Stimulated activated effector memory CD8-positive, alpha-beta T cell treated with anti-CD3 and anti-CD28 coated beads, Interleukin-12 subunit alpha, Interleukin-12 subunit beta, amount 100 ng/mL, for 72 hours (primary cell): ENCODE measurements at regions not wholly inside any gene's neighbourhood (a gene's known extent, or its start where the extent isn't known, plus 50 kb on each side); places are given as distances from the start of the nearest gene placed in this dataset.
"Not testable (repeated sequence)": the region's sequence is repeated elsewhere in the genome, so short reads cannot be mapped to it uniquely, and the experiment has no call there.

Source experiments
- ATAC-seq: fragments of 150-1000 bp; cut with Tn5 transposase; 2 replicates; pipeline ENCODE4 v1.10.0; 2021
- DNase-seq, 2 donors: peaks; one replicate each; pipeline ENCODE4 v3.0.0; 2021 to 2022; ENCODE audit warnings: low spot score in 2 of 2
- H3K27ac Mint-ChIP-seq: one replicate; pipeline ENCODE4 v1.8.0; 2022; ENCODE audit warnings: mild to moderate bottlenecking, mixed read lengths
- H3K36me3 Mint-ChIP-seq: one replicate; pipeline ENCODE4 v1.8.0; 2022; ENCODE audit warnings: mild to moderate bottlenecking, mixed read lengths
- H3K4me1 Mint-ChIP-seq: one replicate; pipeline ENCODE4 v1.8.0; 2022; ENCODE audit warnings: mixed read lengths
- H3K4me3 Mint-ChIP-seq: one replicate; pipeline ENCODE4 v1.8.0; 2022; ENCODE audit warnings: mild to moderate bottlenecking, mixed read lengths
- H3K9me3 Mint-ChIP-seq: one replicate; pipeline ENCODE4 v1.8.0; 2022; ENCODE audit warnings: mixed read lengths

DNA sequence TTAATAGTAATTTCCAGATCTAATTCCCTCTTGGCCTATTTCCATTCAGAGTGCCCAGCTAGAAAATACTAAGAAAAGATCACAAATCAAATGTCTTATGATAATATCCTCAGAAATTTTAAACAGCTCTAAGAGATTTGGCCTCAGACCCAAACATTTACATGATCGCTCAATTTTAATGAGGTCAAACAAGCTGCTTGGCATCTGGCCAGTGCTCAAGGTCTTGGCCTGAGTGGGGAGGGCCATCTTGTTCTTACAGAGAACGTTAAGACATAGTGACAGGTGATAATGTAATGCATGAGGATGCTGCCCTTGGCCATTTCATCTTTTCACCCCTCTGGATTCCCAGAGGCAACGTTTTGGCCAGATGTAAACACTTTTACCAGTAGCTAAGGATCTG, 159.2 kb upstream of the SLC7A11 start:
- no peak for DNase-seq
- no peak for ATAC-seq
- no peak overlapping the region for H3K27ac Mint-ChIP-seq
- peaks cover 3% of the 10 kb centered on the region for H3K9me3 Mint-ChIP-seq
- no peaks in the 10 kb centered on the region for H3K36me3 Mint-ChIP-seq
- H3K4me1 Mint-ChIP-seq: no peaks in the 10 kb centered on the region
- H3K4me3 Mint-ChIP-seq: no peak overlapping the region

DNA sequence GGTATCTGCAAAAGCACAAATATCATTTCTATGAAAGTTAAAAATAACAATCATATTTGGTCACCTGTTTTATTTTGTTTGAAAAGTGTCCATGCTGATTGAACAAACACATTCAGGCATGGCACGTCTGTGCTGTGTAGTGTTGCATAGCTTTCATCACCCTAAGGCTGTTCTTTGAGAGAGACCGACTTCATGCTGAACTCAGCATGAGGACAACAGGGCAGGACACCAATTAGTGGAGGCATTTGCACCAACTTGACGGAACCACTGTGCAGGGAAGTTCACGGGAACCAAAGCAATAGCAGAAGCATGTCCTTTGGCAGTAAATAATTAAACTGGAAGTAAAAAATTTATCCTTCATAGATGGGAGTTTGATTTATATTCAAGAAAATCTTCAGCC, 158.4 kb upstream of the SLC7A11 start:
- DNase-seq: no peak
- H3K9me3 Mint-ChIP-seq: no peaks in the 10 kb centered on the region
- no peaks in the 10 kb centered on the region for H3K36me3 Mint-ChIP-seq
- no peak overlapping the region for H3K27ac Mint-ChIP-seq
- no peak overlapping the region for H3K4me3 Mint-ChIP-seq
- no peaks in the 10 kb centered on the region for H3K4me1 Mint-ChIP-seq
- ATAC-seq: no peak

DNA sequence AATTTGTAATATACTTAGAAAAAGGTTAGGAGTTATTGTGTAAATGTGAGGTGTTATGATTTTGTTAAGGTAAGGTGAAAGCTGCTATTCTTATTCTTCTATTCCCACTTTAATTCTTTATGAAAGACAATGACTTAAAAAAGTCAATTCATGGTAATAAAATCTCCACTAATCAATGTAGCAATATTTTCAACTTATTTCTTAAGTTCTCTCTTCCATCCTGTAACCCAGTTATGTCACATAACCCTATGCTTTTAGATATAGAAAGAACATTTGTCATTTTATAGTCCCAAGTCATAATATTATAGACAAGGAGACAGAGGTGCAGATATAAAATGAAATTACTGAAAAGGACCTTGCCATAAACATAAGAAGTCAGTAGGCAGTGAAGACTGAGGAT, 157.9 kb upstream of the SLC7A11 start:
- no peak for DNase-seq
- no peak overlapping the region for H3K27ac Mint-ChIP-seq
- no peaks in the 10 kb centered on the region for H3K36me3 Mint-ChIP-seq
- no peak for ATAC-seq
- H3K4me3 Mint-ChIP-seq: no peak overlapping the region
- no peaks in the 10 kb centered on the region for H3K9me3 Mint-ChIP-seq
- H3K4me1 Mint-ChIP-seq: no peaks in the 10 kb centered on the region

DNA sequence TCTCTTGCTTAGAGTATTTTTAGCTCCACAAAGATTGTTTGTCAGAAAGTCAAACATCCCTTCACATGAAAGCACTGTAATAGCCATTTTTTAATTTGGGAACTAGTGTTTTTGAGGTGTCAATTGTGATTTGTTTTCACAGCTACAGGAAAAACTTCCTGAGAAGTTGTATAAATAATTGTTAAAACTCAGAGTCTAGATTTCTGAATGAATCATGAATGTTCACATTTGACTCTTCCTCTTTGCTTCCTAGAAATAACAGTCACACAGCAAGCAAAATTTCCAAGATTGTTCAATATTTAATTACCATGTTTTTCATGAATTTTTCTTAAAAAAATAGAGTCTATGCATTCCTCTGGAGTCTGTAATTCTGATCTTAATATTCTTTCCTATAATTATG, 156.9 kb upstream of the SLC7A11 start:
- Mint-ChIP-seq H3K27ac (no peak overlapping the region), H3K4me1 (no peaks in the 10 kb centered on the region), H3K9me3 (no peaks in the 10 kb centered on the region), H3K36me3 (no peaks in the 10 kb centered on the region), H3K4me3 (no peak overlapping the region)
- no peak for DNase-seq
- no peak for ATAC-seq

DNA sequence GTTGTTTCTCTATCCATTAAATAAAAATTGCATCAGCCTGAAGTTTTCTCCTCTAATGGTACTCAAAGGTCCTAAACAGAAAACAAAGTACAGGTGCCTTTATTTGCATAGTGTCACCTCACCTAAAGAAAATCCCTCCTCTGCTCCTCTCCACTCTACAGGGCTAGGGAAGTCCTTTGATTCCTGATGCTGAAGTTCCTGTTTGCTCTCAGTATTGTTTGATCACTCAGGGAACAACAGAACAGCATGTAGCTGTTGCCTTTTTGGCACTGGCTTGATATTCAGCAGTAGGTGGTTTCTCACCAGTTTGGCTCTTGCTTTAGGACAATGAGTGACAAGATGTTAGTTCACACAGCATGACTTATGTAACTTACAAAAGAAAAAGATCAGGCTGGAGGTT, 156.2 kb upstream of the SLC7A11 start:
- no peak overlapping the region for H3K4me3 Mint-ChIP-seq
- no peaks in the 10 kb centered on the region for H3K9me3 Mint-ChIP-seq
- no peak overlapping the region for H3K27ac Mint-ChIP-seq
- no peak for DNase-seq
- H3K4me1 Mint-ChIP-seq: no peaks in the 10 kb centered on the region
- no peak for ATAC-seq
- H3K36me3 Mint-ChIP-seq: no peaks in the 10 kb centered on the region

DNA sequence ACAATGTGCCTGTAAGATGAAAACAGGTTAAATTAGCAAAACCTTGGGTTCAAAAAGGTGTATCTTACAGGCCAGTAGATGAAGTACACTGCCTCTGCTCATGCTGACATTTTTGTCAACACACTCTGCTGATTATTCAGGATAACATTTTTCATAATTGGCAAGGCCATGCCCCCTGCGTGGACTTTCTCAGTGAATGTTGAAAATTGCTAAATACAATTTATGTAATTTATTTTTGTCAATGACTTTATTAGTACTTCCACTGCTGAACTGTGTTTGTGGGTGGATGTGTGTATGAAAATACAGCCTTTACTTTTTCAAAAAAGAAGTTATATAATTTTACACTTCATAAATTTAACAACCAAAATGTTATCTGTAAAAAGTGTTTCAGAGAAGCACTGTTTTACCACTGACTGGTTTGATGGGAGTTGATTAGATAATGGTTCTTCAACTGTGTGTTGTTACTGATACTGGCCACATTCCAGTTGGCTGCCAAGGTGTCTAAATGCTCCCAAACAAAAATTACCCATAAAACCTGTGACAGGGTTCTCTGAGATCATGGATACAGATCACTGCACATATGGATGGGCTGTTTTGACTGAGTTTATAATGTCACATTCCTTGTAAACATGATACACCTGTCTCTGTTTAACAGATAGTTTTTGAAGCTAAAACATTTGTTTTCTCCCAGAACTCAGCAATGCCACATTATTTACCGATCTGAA, 151.9 kb upstream of the SLC7A11 start:
- Mint-ChIP-seq H3K9me3 (peaks cover 9% of the 10 kb centered on the region), H3K4me3 (no peak overlapping the region), H3K27ac (no peak overlapping the region), H3K4me1 (no peaks in the 10 kb centered on the region), H3K36me3 (no peaks in the 10 kb centered on the region)
- DNase-seq: no peak
- ATAC-seq: no peak

DNA sequence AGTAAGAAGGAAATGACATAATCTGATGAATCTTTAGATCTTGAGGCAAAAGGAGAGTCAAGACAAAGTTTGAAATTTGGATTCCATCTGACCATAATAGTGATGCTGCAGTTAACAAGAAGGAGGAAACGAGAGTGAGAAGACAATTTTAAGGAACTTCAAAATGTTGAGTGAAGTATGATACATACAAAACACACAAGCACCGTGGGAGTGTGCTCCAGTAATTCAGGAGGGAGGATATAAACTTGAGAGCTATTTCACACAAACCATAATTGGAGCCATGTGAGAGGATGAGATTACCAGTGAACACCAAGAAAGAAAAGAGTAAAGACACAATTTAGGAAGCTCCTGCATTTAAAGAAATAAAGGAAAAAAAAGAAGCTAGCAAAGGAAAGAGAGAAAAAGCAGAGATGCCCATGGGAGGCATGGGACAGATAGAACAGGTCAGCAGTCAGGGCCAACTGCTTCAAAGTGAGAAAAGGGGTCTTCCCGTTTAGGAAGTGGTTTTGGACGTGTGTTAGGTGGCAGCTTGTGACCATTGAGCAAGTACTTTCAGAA, 150.7 kb upstream of the SLC7A11 start:
- H3K4me1 Mint-ChIP-seq: no peaks in the 10 kb centered on the region
- no peak overlapping the region for H3K27ac Mint-ChIP-seq
- H3K36me3 Mint-ChIP-seq: no peaks in the 10 kb centered on the region
- ATAC-seq (no peak), DNase-seq (no peak)
- no peak overlapping the region for H3K4me3 Mint-ChIP-seq
- H3K9me3 Mint-ChIP-seq: peaks cover 11% of the 10 kb centered on the region

DNA sequence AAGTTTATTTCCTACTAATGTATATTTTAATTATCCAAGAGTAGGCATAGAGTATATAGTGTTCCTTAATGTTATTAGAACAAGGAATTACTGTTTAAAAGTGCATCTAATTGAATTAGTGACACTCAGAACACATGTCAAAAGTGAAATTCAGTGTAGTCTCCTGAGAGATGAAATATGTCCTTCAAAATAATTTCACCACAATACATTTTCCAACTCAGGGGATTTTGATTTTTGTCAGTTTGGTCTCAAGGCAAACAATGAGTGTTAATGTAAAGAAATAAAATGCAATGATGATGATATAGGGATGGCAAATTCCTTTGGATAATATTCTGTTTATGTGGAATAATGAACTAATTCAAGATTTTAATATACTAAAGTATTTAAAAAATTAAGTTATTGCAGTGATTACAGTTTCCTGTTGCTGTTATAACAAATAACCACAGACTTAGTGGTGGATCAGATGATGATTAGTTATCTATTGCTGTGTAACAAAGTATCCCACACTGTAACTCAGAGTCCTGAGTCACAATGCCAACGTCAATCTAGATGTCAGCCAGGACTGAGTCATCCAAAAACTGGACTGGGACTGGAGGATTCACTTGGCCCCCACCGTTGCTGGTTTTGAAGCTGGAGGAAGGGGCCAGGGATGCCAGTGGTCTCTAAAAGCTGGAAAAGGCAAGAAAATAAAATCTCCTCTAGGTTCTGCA, 148.0 kb upstream of the SLC7A11 start:
- Mint-ChIP-seq H3K9me3 (peaks cover 11% of the 10 kb centered on the region), H3K36me3 (no peaks in the 10 kb centered on the region), H3K4me1 (no peaks in the 10 kb centered on the region), H3K27ac (no peak overlapping the region), H3K4me3 (no peak overlapping the region)
- ATAC-seq (no peak), DNase-seq (no peak)

DNA sequence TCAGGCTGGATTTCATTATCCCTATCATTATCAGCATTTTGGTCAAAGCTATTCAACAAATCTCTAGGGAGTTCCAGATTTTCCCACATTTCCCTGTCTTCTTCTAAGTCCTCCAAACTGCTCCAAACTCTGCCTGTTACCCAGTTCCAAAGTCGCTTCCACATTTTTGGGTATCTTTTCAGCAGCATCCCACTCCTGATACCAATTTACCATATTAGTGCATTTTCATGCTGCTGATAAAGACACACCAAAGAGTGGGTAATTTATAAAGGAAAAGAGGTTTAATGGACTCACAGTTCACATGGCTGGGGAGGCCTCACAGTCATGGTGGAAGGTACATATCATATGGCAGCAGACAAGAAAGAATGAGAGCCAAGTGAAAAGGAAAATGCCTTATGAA, 132.8 kb upstream of the SLC7A11 start:
- no peaks in the 10 kb centered on the region for H3K4me1 Mint-ChIP-seq
- DNase-seq (no peak), ATAC-seq (no peak)
- peaks cover 16% of the 10 kb centered on the region for H3K9me3 Mint-ChIP-seq
- H3K27ac Mint-ChIP-seq: no peak overlapping the region
- H3K36me3 Mint-ChIP-seq: no peaks in the 10 kb centered on the region
- no peak overlapping the region for H3K4me3 Mint-ChIP-seq

DNA sequence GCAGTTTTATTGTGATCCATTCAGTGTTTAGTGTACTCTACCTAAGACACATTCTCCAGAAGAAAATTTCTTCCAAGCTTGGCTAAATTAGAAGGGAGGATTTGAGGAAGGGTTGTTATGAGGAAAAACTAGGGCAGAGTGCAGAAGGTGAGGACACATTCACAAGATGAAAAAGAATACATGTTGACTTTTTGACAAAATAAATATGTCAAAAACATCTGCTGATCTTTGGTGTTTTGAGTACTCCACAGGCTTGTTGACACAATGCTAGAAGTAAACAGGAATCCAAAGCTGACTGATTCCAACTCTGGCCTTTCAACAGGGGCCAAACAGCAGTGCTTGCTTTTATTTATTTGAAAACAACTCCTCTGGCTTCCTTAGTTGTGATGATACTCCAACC, 125.8 kb upstream of the SLC7A11 start:
- no peak overlapping the region for H3K27ac Mint-ChIP-seq
- no peak overlapping the region for H3K4me3 Mint-ChIP-seq
- DNase-seq (no peak), ATAC-seq (no peak)
- no peaks in the 10 kb centered on the region for H3K36me3 Mint-ChIP-seq
- peaks cover 7% of the 10 kb centered on the region for H3K9me3 Mint-ChIP-seq
- no peaks in the 10 kb centered on the region for H3K4me1 Mint-ChIP-seq

DNA sequence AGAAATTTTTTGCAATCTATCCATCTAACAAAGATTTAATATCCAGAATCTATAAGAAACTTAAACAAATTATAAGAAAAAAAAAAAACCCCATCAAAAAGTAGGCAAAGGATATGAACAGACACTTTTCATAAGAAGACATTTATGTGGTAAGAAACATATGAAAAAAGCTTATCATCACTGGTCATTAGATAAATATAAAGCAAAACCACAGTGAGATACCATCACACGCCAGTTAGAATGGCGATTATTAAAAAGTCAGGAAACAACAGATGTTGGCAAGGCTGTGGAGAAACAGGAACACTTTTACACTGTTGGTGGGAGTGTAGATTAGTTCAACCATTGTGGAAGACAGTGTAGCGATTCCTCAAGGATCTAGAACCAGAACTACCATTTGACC, 110.3 kb upstream of the SLC7A11 start:
- not testable (repeated sequence) for H3K27ac Mint-ChIP-seq, H3K4me3 Mint-ChIP-seq, DNase-seq, H3K4me1 Mint-ChIP-seq, ATAC-seq, H3K9me3 Mint-ChIP-seq, H3K36me3 Mint-ChIP-seq

DNA sequence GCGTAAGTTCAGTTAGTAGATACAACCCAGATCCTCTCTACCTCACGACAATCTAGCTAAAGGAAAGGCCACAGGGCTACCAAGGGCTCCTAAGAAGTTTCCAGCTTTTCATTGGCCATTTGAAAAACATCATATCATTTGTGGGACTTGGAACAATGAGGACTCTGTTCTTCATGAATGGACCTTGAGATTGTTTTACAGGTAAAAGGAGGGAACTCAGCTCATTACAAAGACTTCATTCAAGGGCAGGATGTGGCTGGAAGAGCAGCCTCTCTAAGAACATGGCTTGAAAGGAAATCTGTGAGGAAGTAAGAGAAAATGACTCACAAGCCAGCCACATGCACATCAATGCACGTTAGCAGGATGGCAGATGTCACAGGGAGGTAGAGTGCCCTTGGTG, 105.9 kb upstream of the SLC7A11 start:
- DNase-seq (no peak), ATAC-seq (no peak)
- Mint-ChIP-seq H3K9me3 (peaks cover 5% of the 10 kb centered on the region), H3K27ac (no peak overlapping the region), H3K4me1 (no peaks in the 10 kb centered on the region), H3K36me3 (no peaks in the 10 kb centered on the region), H3K4me3 (no peak overlapping the region)

DNA sequence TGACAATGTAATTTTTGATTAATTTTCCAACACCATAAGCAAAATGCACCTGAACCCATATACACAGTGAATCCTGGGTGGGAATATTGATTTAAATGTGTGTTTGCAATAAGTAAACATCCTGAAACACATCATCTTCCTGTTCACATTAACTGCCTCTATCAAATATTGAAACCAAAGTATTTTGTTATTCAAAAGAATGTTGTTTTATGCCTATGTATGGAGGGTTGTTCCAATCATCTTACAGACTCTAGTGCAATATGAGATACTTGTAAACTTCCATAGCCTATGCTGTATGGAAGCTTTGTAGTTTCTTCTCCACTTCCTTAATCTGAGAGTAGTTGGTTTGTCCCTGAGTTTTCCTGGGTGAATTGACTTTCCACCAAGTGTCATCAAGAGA, 105.4 kb upstream of the SLC7A11 start:
- DNase-seq: no peak
- Mint-ChIP-seq H3K4me3 (no peak overlapping the region), H3K4me1 (no peaks in the 10 kb centered on the region), H3K9me3 (peaks cover 5% of the 10 kb centered on the region), H3K27ac (no peak overlapping the region), H3K36me3 (no peaks in the 10 kb centered on the region)
- ATAC-seq: no peak

DNA sequence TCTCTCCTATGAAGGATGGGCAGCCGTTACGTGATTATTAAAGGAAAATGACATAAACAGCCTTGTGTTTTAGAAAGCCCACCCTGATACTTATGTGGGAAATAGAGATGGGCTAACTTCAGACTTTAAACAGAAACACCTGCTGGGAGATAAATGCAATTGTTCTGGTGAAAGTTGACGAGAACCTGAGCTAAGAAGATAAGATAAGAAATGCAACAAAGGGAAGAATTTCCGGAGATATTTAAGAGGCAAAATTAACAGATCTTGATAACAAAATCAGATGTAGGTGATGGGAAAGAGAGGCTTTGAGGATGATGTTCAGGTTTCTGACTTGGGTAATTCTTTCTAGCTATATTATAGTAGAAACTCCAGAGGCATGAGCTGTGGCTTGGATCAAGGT, 102.7 kb upstream of the SLC7A11 start:
- no peaks in the 10 kb centered on the region for H3K36me3 Mint-ChIP-seq
- no peak overlapping the region for H3K27ac Mint-ChIP-seq
- peaks cover 5% of the 10 kb centered on the region for H3K9me3 Mint-ChIP-seq
- no peaks in the 10 kb centered on the region for H3K4me1 Mint-ChIP-seq
- ATAC-seq: no peak
- DNase-seq: no peak
- no peak overlapping the region for H3K4me3 Mint-ChIP-seq

DNA sequence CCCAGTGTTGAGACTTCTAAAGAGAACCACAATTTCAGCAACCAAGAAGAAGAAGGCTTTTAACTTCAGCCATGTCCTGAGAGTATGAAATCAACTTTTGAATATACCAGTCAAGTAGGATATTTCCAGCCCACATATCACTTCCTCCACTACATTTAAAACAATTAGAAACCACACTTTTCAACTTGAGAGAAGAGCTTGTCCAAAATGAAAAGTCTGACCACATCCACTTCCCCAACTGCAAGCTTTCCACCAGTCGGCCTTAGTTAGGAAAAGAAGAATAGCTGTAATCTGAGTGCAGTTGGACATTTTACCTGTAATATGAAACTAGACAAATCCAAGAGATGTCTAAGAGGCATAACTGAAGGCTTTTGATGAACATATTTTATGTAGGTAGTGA, 101.9 kb upstream of the SLC7A11 start:
- DNase-seq (no peak), ATAC-seq (no peak)
- no peak overlapping the region for H3K27ac Mint-ChIP-seq
- H3K9me3 Mint-ChIP-seq: peaks cover 5% of the 10 kb centered on the region
- no peaks in the 10 kb centered on the region for H3K36me3 Mint-ChIP-seq
- no peaks in the 10 kb centered on the region for H3K4me1 Mint-ChIP-seq
- H3K4me3 Mint-ChIP-seq: no peak overlapping the region

DNA sequence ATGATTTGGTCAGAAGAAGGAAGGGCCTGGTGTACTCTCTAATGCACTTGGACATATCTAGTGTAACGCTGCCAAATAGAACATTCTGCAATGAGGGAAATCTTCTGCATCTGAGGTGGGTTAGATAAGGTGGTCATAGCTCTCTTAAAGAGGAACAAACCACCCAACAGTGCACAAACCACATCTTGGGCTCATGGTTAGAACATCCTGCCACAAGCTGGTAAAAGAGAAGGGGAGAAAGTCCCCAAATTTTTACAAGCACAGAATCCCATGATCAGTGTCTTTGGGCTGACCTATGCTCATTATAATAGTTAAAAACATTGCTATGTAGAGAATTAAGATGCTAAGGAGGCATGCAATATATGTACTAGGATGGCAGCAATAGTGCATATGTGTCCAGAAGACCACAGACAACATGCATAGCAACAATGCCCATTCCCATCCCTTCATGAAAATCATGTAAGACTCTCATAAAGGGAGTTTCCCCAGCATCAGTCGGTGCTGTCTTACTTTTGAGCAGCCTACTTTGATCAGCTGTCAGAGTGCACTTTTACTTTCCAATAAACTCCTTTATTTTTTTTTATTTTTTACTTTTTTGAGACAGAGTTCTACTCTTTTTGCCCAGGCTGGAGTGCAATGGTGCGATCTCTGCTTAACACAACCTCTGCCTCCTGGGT, 99.7 kb upstream of the SLC7A11 start:
- H3K9me3 Mint-ChIP-seq: peaks cover 5% of the 10 kb centered on the region
- H3K4me1 Mint-ChIP-seq: no peaks in the 10 kb centered on the region
- H3K27ac Mint-ChIP-seq: no peak overlapping the region
- H3K36me3 Mint-ChIP-seq: no peaks in the 10 kb centered on the region
- DNase-seq (no peak), ATAC-seq (no peak)
- no peak overlapping the region for H3K4me3 Mint-ChIP-seq
